Lower leg skin (tissue), 3 donors: ENCODE measurements at regions not wholly inside any gene's neighbourhood (a gene's known extent, or its start where the extent isn't known, plus 50 kb on each side); places are given as distances from the start of the nearest gene placed in this dataset.

Experiments used
- CTCF ChIP-seq, 3 donors: fragments of 450-650 bp; IDR thresholded peaks; one replicate each; pipeline ENCODE4 v1.5.1; 2016; ENCODE audit warnings: antibody characterized with exemption in 3 of 3, mild to moderate bottlenecking in 3 of 3, moderate library complexity in 2 of 3
- POLR2A ChIP-seq, 2 donors: fragments of 450-650 bp; IDR thresholded peaks; one replicate each; pipeline ENCODE4 v1.6.1; 2016 to 2017; ENCODE audit warnings: antibody characterized with exemption in 2 of 2, mild to moderate bottlenecking in 1 of 2, moderate library complexity in 1 of 2

DNA sequence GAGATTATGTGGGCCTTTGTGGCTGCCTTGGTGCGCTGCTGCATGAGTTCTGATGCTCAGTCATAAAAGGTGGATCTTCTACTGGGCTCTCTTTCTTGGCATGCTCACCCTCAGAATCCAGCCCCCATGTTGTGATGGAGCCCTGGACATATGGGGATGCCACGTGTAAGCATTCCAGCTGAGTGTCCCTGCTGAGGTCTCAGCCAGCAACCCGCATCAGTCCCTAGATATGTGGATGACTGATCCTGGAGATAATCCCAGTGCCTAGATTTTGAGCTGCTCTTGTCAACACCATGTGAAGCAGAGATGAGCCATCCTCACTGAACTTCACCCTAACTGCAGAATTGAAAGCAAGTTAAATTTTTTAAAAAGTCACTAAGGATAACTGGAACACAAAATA, 390.1 kb downstream of the DMRT2 start:
- no peak for TF ChIP-seq CTCF (IDR thresholded peaks at IDR 0.05)
- TF ChIP-seq POLR2A (IDR thresholded peaks at IDR 0.05), result no peak
